NCI-H146 (cell line): ENCODE measurements at regions not wholly inside any gene's neighbourhood (a gene's known extent, or its start where the extent isn't known, plus 50 kb on each side); places are given as distances from the start of the nearest gene placed in this dataset.
"Not testable (repeated sequence)": the region's sequence is repeated elsewhere in the genome, so short reads cannot be mapped to it uniquely, and the experiment has no call there.

Experiments used
- DNase-seq: peaks from one replicate; lab custom pipeline; 2025; lab: John Stamatoyannopoulos, UW

GRCh38 chr5:104016646-104017045 is 454.1 kb upstream of the NUDT12 start:
- DNase-seq: no peak

- DNase-seq: no peak
These were observed 453.2 kb upstream of the NUDT12 start for GRCh38 chr5:104015765-104016164.

- DNase-seq: not testable (repeated sequence)
These were observed 440.2 kb upstream of the NUDT12 start for GRCh38 chr5:104002783-104003182.

GRCh38 chr5:104001136-104001535 is 438.5 kb upstream of the NUDT12 start:
- no peak for DNase-seq

GRCh38 chr5:103993031-103993430 is 430.4 kb upstream of the NUDT12 start:
- DNase-seq: no peak

- no peak for DNase-seq
These were observed 427.5 kb upstream of the NUDT12 start for GRCh38 chr5:103990064-103990463.

GRCh38 chr5:103981592-103981991 is 419.0 kb upstream of the NUDT12 start:
- no peak for DNase-seq

- no peak for DNase-seq
These were observed 411.1 kb upstream of the NUDT12 start for GRCh38 chr5:103973669-103974068.

GRCh38 chr5:103966295-103966694 is 403.7 kb upstream of the NUDT12 start:
- DNase-seq: not testable (repeated sequence)

GRCh38 chr5:103962023-103962422 is 399.4 kb upstream of the NUDT12 start:
- no peak for DNase-seq

GRCh38 chr5:103953601-103954382 is 391.2 kb upstream of the NUDT12 start:
- no peak for DNase-seq

- no peak for DNase-seq
These were observed 389.2 kb upstream of the NUDT12 start for GRCh38 chr5:103951776-103952175.

- DNase-seq: no peak
These were observed 380.6 kb upstream of the NUDT12 start for GRCh38 chr5:103943230-103943629.

- DNase-seq: no peak
These were observed 380.1 kb upstream of the NUDT12 start for GRCh38 chr5:103942587-103943186.

- no peak for DNase-seq
These were observed 379.0 kb upstream of the NUDT12 start for GRCh38 chr5:103941596-103941995.

GRCh38 chr5:103938146-103938695 is 375.6 kb upstream of the NUDT12 start:
- peak; percentile 58 for DNase-seq

- DNase-seq: no peak
These were observed 366.9 kb upstream of the NUDT12 start for GRCh38 chr5:103929338-103930013.

GRCh38 chr5:103927739-103928138 is 365.1 kb upstream of the NUDT12 start:
- DNase-seq: no peak

GRCh38 chr5:103923616-103924168 is 361.1 kb upstream of the NUDT12 start:
- no peak for DNase-seq

- DNase-seq: no peak
These were observed 356.9 kb upstream of the NUDT12 start for GRCh38 chr5:103919506-103919905.

- DNase-seq: peak; percentile 34
These were observed 356.2 kb upstream of the NUDT12 start for GRCh38 chr5:103918668-103919367.

GRCh38 chr5:103915081-103915480 is 352.5 kb upstream of the NUDT12 start:
- DNase-seq: no peak
